H9 (cell line): ENCODE measurements at regions not wholly inside any gene's neighbourhood (a gene's known extent, or its start where the extent isn't known, plus 50 kb on each side); places are given as distances from the start of the nearest gene placed in this dataset.

Experiments used
- DNase-seq: peaks from one replicate; pipeline ENCODE4 v3.0.0-alpha.2; 2017
- H2AFZ ChIP-seq: one replicate; pipeline ENCODE4 v1.6.1; 2013; ENCODE audit warnings: mild to moderate bottlenecking, low read length, control low read depth, moderate library complexity
- H2AK5ac ChIP-seq: 2 replicates; pipeline ENCODE4 v1.6.1; 2013; ENCODE audit warnings: low read length, control low read depth, mixed read lengths; ENCODE audit not compliant: insufficient read length
- H2BK120ac ChIP-seq: one replicate; pipeline ENCODE4 v1.6.1; 2013; ENCODE audit warnings: low read depth, mild to moderate bottlenecking, low read length, control low read depth, inconsistent platforms; ENCODE audit not compliant: poor library complexity, severe bottlenecking
- H2BK12ac ChIP-seq: 2 replicates; pipeline ENCODE4 v1.6.1; 2013; ENCODE audit warnings: low read length, control low read depth, mixed read lengths, low read depth; ENCODE audit not compliant: insufficient read length
- H2BK15ac ChIP-seq: 2 replicates; pipeline ENCODE4 v1.6.1; 2013; ENCODE audit warnings: low read depth, low read length, control low read depth
- H2BK20ac ChIP-seq: one replicate; pipeline ENCODE4 v1.6.1; 2013; ENCODE audit warnings: low read depth, mild to moderate bottlenecking, low read length, control low read depth, inconsistent platforms; ENCODE audit not compliant: poor library complexity, severe bottlenecking
- H2BK5ac ChIP-seq: 2 replicates; pipeline ENCODE4 v1.6.1; 2013; ENCODE audit warnings: low read length, control low read depth, mixed read lengths; ENCODE audit not compliant: insufficient read length
- H3K14ac ChIP-seq: 2 replicates; pipeline ENCODE4 v1.6.1; 2013; ENCODE audit warnings: low read length, control low read depth; ENCODE audit not compliant: insufficient read depth
- H3K18ac ChIP-seq: 2 replicates; pipeline ENCODE4 v1.6.1; 2013; ENCODE audit warnings: low read depth, mild to moderate bottlenecking, mixed read lengths, low read length, control low read depth; ENCODE audit not compliant: insufficient read length
- H3K23ac ChIP-seq: 2 replicates; pipeline ENCODE4 v1.6.1; 2013; ENCODE audit warnings: low read length, control low read depth, mixed read lengths, low read depth; ENCODE audit not compliant: insufficient read length
- H3K23me2 ChIP-seq: 2 replicates; pipeline ENCODE4 v1.6.1; 2013; ENCODE audit warnings: low read depth, mild to moderate bottlenecking, mixed read lengths, low read length, control low read depth; ENCODE audit not compliant: insufficient read length, poor library complexity, severe bottlenecking
- H3K27ac ChIP-seq: 2 replicates; pipeline ENCODE4 v1.5.1; 2013; ENCODE audit warnings: low read length, control low read depth, mixed read lengths, low read depth; ENCODE audit not compliant: insufficient read length
- H3K27me3 ChIP-seq: 2 replicates; pipeline ENCODE4 v1.6.1; 2013; ENCODE audit warnings: low read length, control low read depth, inconsistent platforms; ENCODE audit not compliant: insufficient read depth
- H3K4ac ChIP-seq: 2 replicates; pipeline ENCODE4 v1.6.1; 2013; ENCODE audit warnings: low read depth, mild to moderate bottlenecking, control low read depth, inconsistent platforms, low read length, moderate library complexity
- H3K4me1 ChIP-seq: 2 replicates; pipeline ENCODE4 v1.6.1; 2013; ENCODE audit warnings: low read length, control low read depth, inconsistent platforms; ENCODE audit not compliant: insufficient read depth
- H3K4me2 ChIP-seq: 2 replicates; pipeline ENCODE4 v1.6.1; 2013; ENCODE audit warnings: low read length, control low read depth, mixed read lengths; ENCODE audit not compliant: insufficient read length, insufficient read depth
- H3K56ac ChIP-seq: 2 replicates; pipeline ENCODE4 v1.6.1; 2013; ENCODE audit warnings: low read depth, mild to moderate bottlenecking, mixed read lengths, low read length, control low read depth; ENCODE audit not compliant: insufficient read length
- H3K79me1 ChIP-seq: 2 replicates; pipeline ENCODE4 v1.6.1; 2013; ENCODE audit warnings: low read depth, mild to moderate bottlenecking, moderate library complexity, low read length, control low read depth, inconsistent platforms; ENCODE audit not compliant: insufficient read depth, poor library complexity, severe bottlenecking
- H3K79me2 ChIP-seq: 2 replicates; pipeline ENCODE4 v1.6.1; 2013; ENCODE audit warnings: low read length, control low read depth, inconsistent platforms; ENCODE audit not compliant: insufficient read depth
- H3K9ac ChIP-seq: 2 replicates; pipeline ENCODE4 v1.6.1; 2013; ENCODE audit warnings: low read length, control low read depth, mixed read lengths; ENCODE audit not compliant: insufficient read length; ENCODE audit errors: extremely low read depth
- H3K9me3 ChIP-seq: one replicate; pipeline ENCODE4 v1.6.1; 2013; ENCODE audit warnings: low read depth, low read length, inconsistent platforms; ENCODE audit not compliant: control insufficient read depth
- H3T11ph ChIP-seq: one replicate; pipeline ENCODE4 v1.6.1; 2013; ENCODE audit warnings: mild to moderate bottlenecking, low read length, control low read depth, inconsistent platforms
- H4K20me1 ChIP-seq: one replicate; pipeline ENCODE4 v1.6.1; 2013; ENCODE audit not compliant: control insufficient read depth, insufficient read length, insufficient read depth
- H4K5ac ChIP-seq: 2 replicates; pipeline ENCODE4 v1.6.1; 2013; ENCODE audit warnings: low read depth, mild to moderate bottlenecking, mixed read lengths, low read length, control low read depth; ENCODE audit not compliant: insufficient read length
- H4K8ac ChIP-seq: replicated peaks from 2 replicates; pipeline ENCODE4 v1.6.1; 2013; ENCODE audit warnings: low read length, control low read depth, mixed read lengths, low read depth; ENCODE audit not compliant: insufficient read length
- H4K91ac ChIP-seq: 2 replicates; pipeline ENCODE4 v1.6.1; 2013; ENCODE audit warnings: low read depth, mild to moderate bottlenecking, moderate library complexity, mixed read lengths, low read length, control low read depth; ENCODE audit not compliant: insufficient read length
- H3K27ac Mint-ChIP-seq, 3 experiments: 2 replicates in 2 of 3; 3 replicates in 1 of 3; pipeline ENCODE4 v1.8.0; 2020 to 2021; ENCODE audit warnings: mixed read lengths in 3 of 3, mild to moderate bottlenecking in 1 of 3, moderate library complexity in 1 of 3
- H3K27me3 Mint-ChIP-seq: 2 replicates; pipeline ENCODE4 v1.8.0; 2021; ENCODE audit warnings: low read depth, mild to moderate bottlenecking, moderate library complexity, mixed read lengths
- H3K36me3 Mint-ChIP-seq, 3 experiments: 2 replicates in 2 of 3; 3 replicates in 1 of 3; pipeline ENCODE4 v1.8.0; 2020 to 2021; ENCODE audit warnings: low read depth in 3 of 3, mixed read lengths in 3 of 3; ENCODE audit not compliant: insufficient read depth in 1 of 3
- H3K4me1 Mint-ChIP-seq, 2 experiments: 2 replicates each; pipeline ENCODE4 v1.8.0; 2020; ENCODE audit warnings: mixed read lengths in 2 of 2
- H3K4me3 Mint-ChIP-seq, 2 experiments: 2 replicates in 1 of 2; 3 replicates in 1 of 2; pipeline ENCODE4 v1.8.0; 2020 to 2021; ENCODE audit warnings: mild to moderate bottlenecking in 2 of 2, mixed read lengths in 2 of 2, moderate library complexity in 1 of 2
- H3K9me3 Mint-ChIP-seq, 2 experiments: 2 replicates in 1 of 2; 3 replicates in 1 of 2; pipeline ENCODE4 v1.8.0; 2020; ENCODE audit warnings: mild to moderate bottlenecking in 2 of 2, mixed read lengths in 2 of 2, moderate library complexity in 1 of 2
- CTCF ChIP-seq: fragments of 200-600 bp; sonication (generic); conservative IDR thresholded peaks from 3 replicates; pipeline ENCODE4 v1.8.0; 2021; ENCODE audit warnings: antibody characterized with exemption, mild to moderate bottlenecking

- no peaks in the 10 kb centered on the region; a peak in 1 of 5 replicates for H3K9me3 Mint-ChIP-seq
- Histone ChIP-seq H3K56ac (no peak overlapping the region), H2BK120ac (no peak overlapping the region)
These were observed 217.3 kb upstream of the FKBP1C start for GRCh38 chr6:62993951-62994350.

More at GRCh38 chr6:62993951-62994350, 217.3 kb upstream of the FKBP1C start:
- H3K9ac ChIP-seq, result no peak overlapping the region
- DNase-seq, result no peak
- H3K4me1 ChIP-seq, result no peaks in the 10 kb centered on the region
- no peak overlapping the region for H3T11ph ChIP-seq
- Mint-ChIP-seq H3K36me3 (no peaks in the 10 kb centered on the region), H3K4me1 (peaks cover 0 to 3% of the 10 kb centered on the region in 2 experiments; a peak in 2 of 4 replicates), H3K27me3 (no peaks in the 10 kb centered on the region), H3K27ac (no peak overlapping the region), H3K4me3 (no peak overlapping the region)
- no peaks in the 10 kb centered on the region for H4K20me1 ChIP-seq
- no peak overlapping the region for H3K14ac ChIP-seq
- no peaks in the 10 kb centered on the region for H3K9me3 ChIP-seq
- TF ChIP-seq CTCF, result no peak
- no peak overlapping the region for H2AK5ac ChIP-seq
- H4K5ac ChIP-seq, result no peak overlapping the region
- H2AFZ ChIP-seq, result no peak overlapping the region
- no peak overlapping the region for H2BK5ac ChIP-seq
- no peak overlapping the region for H4K8ac ChIP-seq
- H2BK20ac ChIP-seq, result no peak overlapping the region
- H3K23me2 ChIP-seq, result no peaks in the 10 kb centered on the region
- H3K27me3 ChIP-seq, result no peaks in the 10 kb centered on the region
- H3K18ac ChIP-seq, result no peak overlapping the region
- H3K79me2 ChIP-seq, result no peaks in the 10 kb centered on the region
- H3K4ac ChIP-seq, result no peak overlapping the region
- H3K23ac ChIP-seq, result no peak overlapping the region
- H4K91ac ChIP-seq, result no peak overlapping the region
- H2BK15ac ChIP-seq, result no peak overlapping the region
- no peak overlapping the region for H3K4me2 ChIP-seq
- H3K27ac ChIP-seq, result no peak overlapping the region
- H3K79me1 ChIP-seq, result no peaks in the 10 kb centered on the region
- no peak overlapping the region for H2BK12ac ChIP-seq
